WTC11 (cell line): ENCODE measurements at regions not wholly inside any gene's neighbourhood (a gene's known extent, or its start where the extent isn't known, plus 50 kb on each side); places are given as distances from the start of the nearest gene placed in this dataset.

Source experiments
- ATAC-seq: fragments of 200-7000 bp; cut with Tn5 transposase; 2 replicates; pipeline ENCODE4 v1.10.0; 2021; ENCODE audit warnings: mild to moderate bottlenecking, moderate library complexity
- CTCF ChIA-PET: fragments of 300-600 bp; sonication (Branson Sonifier 250); formaldehyde crosslinking; loops from one replicate; lab custom pipeline; 2021; ENCODE audit warnings: antibody characterized with exemption; lab: Charles Lee
- POLR2A ChIA-PET: fragments of 350-600 bp; sonication (Branson Sonifier 250); formaldehyde crosslinking; loops from one replicate; lab custom pipeline; 2021; ENCODE audit warnings: antibody characterized with exemption; lab: Charles Lee
- DNase-seq: peaks from one replicate; pipeline ENCODE4 v3.0.0; 2021; ENCODE audit warnings: low spot score
- H3K27ac Mint-ChIP-seq: 2 replicates; pipeline ENCODE4 v1.8.0; 2021; ENCODE audit warnings: mixed read lengths
- H3K27me3 Mint-ChIP-seq: 2 replicates; pipeline ENCODE4 v1.8.0; 2021; ENCODE audit warnings: low read depth, mild to moderate bottlenecking, moderate library complexity, mixed read lengths
- H3K36me3 Mint-ChIP-seq: 2 replicates; pipeline ENCODE4 v1.8.0; 2021; ENCODE audit warnings: mixed read lengths
- H3K4me1 Mint-ChIP-seq: 2 replicates; pipeline ENCODE4 v1.8.0; 2022; ENCODE audit warnings: mixed read lengths
- H3K4me3 Mint-ChIP-seq: 2 replicates; pipeline ENCODE4 v1.8.0; 2021; ENCODE audit warnings: mild to moderate bottlenecking, moderate library complexity, mixed read lengths
- H3K9me3 Mint-ChIP-seq: 2 replicates; pipeline ENCODE4 v1.8.0; 2021; ENCODE audit warnings: mixed read lengths
- CBFB ChIP-seq: sonication (generic); formaldehyde crosslinking; IDR thresholded peaks from 2 replicates; pipeline ENCODE4 v1.8.1; 2022; ENCODE audit warnings: mild to moderate bottlenecking, low read depth, missing genetic modification reagents
- EMX1 ChIP-seq: fragments of 250-450 bp; sonication (Bioruptor Pico); IDR thresholded peaks from 2 replicates; pipeline ENCODE4 v1.8.0; 2021; ENCODE audit warnings: mild to moderate bottlenecking
- ESRRA ChIP-seq: sonication (generic); formaldehyde crosslinking; IDR thresholded peaks from 2 replicates; pipeline ENCODE4 v1.8.1; 2022; ENCODE audit warnings: mild to moderate bottlenecking, missing genetic modification reagents, borderline replicate concordance
- FOXJ3 ChIP-seq: sonication (generic); formaldehyde crosslinking; IDR thresholded peaks from 2 replicates; pipeline ENCODE4 v1.9.0; 2021; ENCODE audit warnings: missing genetic modification reagents, mild to moderate bottlenecking, borderline replicate concordance
- GABPB1 ChIP-seq: sonication (generic); formaldehyde crosslinking; IDR thresholded peaks from 2 replicates; pipeline ENCODE4 v1.8.1; 2023; ENCODE audit warnings: mild to moderate bottlenecking, missing genetic modification reagents
- NFYB ChIP-seq: sonication (generic); formaldehyde crosslinking; conservative IDR thresholded peaks from 2 replicates; pipeline ENCODE4 v1.8.0; 2022; ENCODE audit warnings: low read depth, missing genetic modification reagents
- PRDM15 ChIP-seq: sonication (generic); formaldehyde crosslinking; IDR thresholded peaks from 2 replicates; pipeline ENCODE4 v1.8.0; 2022; ENCODE audit warnings: missing genetic modification reagents
- PRRX2 ChIP-seq: fragments of 250-450 bp; sonication (Bioruptor Pico); IDR thresholded peaks from 2 replicates; pipeline ENCODE4 v1.8.0; 2021; ENCODE audit warnings: mild to moderate bottlenecking
- ZBTB21 ChIP-seq: sonication (generic); formaldehyde crosslinking; IDR thresholded peaks from 2 replicates; pipeline ENCODE4 v1.8.1; 2023; ENCODE audit warnings: mild to moderate bottlenecking, missing genetic modification reagents, borderline replicate concordance
- ZNF396 ChIP-seq: fragments of 250-450 bp; sonication (Bioruptor Pico); IDR thresholded peaks from 2 replicates; pipeline ENCODE4 v1.8.0; 2021; ENCODE audit warnings: mild to moderate bottlenecking, moderate library complexity, borderline replicate concordance
- TF ChIP-seq, protein P1 (sequence below): fragments of 250-450 bp; sonication (Bioruptor Pico); IDR thresholded peaks from 2 replicates; pipeline ENCODE4 v1.9.0; 2021; ENCODE audit warnings: mild to moderate bottlenecking, borderline replicate concordance
- TF ChIP-seq, protein P2 (sequence below): fragments of 250-450 bp; sonication (Bioruptor Pico); IDR thresholded peaks from 2 replicates; pipeline ENCODE4 v1.9.0; 2021; ENCODE audit warnings: mild to moderate bottlenecking
- TF ChIP-seq, protein P3 (sequence below): fragments of 250-450 bp; sonication (Bioruptor Pico); IDR thresholded peaks from 2 replicates; pipeline ENCODE4 v1.8.0; 2021; ENCODE audit warnings: mild to moderate bottlenecking
- TF ChIP-seq, protein P4 (sequence below): sonication (generic); formaldehyde crosslinking; IDR thresholded peaks from 2 replicates; pipeline ENCODE4 v1.8.0; 2023; ENCODE audit warnings: mild to moderate bottlenecking, missing genetic modification reagents
- TF ChIP-seq, protein P5 (sequence below): sonication (generic); formaldehyde crosslinking; IDR thresholded peaks from 2 replicates; pipeline ENCODE4 v1.8.1; 2022; ENCODE audit warnings: low read depth, missing genetic modification reagents, borderline replicate concordance

DNA sequence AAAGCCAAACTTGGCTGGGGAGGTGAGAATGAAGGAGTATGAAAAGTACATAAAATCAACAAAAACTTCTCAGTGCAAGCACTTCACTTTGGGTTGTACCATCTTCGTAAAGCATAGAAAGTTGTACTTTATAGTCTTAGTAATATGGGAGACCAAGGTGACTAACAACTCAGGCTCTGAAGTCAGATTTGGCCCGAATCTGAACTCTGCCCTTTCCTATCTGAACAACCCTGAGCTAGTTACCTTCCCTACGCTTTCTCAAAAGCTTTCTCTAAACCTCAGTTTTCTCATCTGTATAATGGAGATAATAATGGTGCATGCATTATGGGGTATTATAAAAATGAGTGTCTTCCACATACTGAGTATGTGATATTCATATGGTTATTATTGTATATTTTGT is 285.4 kb upstream of the UMPS start:
- Mint-ChIP-seq H3K27ac (no peak overlapping the region), H3K9me3 (peaks cover 3% of the 10 kb centered on the region; the same call in 1 of the 2 replicates), H3K36me3 (no peaks in the 10 kb centered on the region), H3K4me1 (peaks cover 28% of the 10 kb centered on the region), H3K4me3 (no peak overlapping the region), H3K27me3 (no peaks in the 10 kb centered on the region)
- CTCF ChIA-PET, result interaction anchor here (1.2 kb wide), 1 partner anchor 8 kb away, joined by 3 read pairs; no protein-coding TSS in a partner anchor
- TF ChIP-seq FOXJ3 (no peak), EMX1 (no peak), PRDM15 (no peak), CBFB (no peak), ESRRA (no peak), ZNF396 (CRISPR knock-in tag) (no peak), NFYB (CRISPR knock-in tag) (no peak), PRRX2 (CRISPR knock-in tag) (no peak), GABPB1 (CRISPR knock-in tag) (no peak), ZBTB21 (no peak)
- TF ChIP-seq, protein P1, sequence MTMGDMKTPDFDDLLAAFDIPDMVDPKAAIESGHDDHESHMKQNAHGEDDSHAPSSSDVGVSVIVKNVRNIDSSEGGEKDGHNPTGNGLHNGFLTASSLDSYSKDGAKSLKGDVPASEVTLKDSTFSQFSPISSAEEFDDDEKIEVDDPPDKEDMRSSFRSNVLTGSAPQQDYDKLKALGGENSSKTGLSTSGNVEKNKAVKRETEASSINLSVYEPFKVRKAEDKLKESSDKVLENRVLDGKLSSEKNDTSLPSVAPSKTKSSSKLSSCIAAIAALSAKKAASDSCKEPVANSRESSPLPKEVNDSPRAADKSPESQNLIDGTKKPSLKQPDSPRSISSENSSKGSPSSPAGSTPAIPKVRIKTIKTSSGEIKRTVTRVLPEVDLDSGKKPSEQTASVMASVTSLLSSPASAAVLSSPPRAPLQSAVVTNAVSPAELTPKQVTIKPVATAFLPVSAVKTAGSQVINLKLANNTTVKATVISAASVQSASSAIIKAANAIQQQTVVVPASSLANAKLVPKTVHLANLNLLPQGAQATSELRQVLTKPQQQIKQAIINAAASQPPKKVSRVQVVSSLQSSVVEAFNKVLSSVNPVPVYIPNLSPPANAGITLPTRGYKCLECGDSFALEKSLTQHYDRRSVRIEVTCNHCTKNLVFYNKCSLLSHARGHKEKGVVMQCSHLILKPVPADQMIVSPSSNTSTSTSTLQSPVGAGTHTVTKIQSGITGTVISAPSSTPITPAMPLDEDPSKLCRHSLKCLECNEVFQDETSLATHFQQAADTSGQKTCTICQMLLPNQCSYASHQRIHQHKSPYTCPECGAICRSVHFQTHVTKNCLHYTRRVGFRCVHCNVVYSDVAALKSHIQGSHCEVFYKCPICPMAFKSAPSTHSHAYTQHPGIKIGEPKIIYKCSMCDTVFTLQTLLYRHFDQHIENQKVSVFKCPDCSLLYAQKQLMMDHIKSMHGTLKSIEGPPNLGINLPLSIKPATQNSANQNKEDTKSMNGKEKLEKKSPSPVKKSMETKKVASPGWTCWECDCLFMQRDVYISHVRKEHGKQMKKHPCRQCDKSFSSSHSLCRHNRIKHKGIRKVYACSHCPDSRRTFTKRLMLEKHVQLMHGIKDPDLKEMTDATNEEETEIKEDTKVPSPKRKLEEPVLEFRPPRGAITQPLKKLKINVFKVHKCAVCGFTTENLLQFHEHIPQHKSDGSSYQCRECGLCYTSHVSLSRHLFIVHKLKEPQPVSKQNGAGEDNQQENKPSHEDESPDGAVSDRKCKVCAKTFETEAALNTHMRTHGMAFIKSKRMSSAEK (CRISPR knock-in tag), result no peak
- TF ChIP-seq, protein P2, sequence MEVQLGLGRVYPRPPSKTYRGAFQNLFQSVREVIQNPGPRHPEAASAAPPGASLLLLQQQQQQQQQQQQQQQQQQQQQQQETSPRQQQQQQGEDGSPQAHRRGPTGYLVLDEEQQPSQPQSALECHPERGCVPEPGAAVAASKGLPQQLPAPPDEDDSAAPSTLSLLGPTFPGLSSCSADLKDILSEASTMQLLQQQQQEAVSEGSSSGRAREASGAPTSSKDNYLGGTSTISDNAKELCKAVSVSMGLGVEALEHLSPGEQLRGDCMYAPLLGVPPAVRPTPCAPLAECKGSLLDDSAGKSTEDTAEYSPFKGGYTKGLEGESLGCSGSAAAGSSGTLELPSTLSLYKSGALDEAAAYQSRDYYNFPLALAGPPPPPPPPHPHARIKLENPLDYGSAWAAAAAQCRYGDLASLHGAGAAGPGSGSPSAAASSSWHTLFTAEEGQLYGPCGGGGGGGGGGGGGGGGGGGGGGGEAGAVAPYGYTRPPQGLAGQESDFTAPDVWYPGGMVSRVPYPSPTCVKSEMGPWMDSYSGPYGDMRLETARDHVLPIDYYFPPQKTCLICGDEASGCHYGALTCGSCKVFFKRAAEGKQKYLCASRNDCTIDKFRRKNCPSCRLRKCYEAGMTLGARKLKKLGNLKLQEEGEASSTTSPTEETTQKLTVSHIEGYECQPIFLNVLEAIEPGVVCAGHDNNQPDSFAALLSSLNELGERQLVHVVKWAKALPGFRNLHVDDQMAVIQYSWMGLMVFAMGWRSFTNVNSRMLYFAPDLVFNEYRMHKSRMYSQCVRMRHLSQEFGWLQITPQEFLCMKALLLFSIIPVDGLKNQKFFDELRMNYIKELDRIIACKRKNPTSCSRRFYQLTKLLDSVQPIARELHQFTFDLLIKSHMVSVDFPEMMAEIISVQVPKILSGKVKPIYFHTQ (CRISPR knock-in tag), result no peak
- TF ChIP-seq, protein P3, sequence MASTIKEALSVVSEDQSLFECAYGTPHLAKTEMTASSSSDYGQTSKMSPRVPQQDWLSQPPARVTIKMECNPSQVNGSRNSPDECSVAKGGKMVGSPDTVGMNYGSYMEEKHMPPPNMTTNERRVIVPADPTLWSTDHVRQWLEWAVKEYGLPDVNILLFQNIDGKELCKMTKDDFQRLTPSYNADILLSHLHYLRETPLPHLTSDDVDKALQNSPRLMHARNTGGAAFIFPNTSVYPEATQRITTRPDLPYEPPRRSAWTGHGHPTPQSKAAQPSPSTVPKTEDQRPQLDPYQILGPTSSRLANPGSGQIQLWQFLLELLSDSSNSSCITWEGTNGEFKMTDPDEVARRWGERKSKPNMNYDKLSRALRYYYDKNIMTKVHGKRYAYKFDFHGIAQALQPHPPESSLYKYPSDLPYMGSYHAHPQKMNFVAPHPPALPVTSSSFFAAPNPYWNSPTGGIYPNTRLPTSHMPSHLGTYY (CRISPR knock-in tag), result no peak
- TF ChIP-seq, protein P4, sequence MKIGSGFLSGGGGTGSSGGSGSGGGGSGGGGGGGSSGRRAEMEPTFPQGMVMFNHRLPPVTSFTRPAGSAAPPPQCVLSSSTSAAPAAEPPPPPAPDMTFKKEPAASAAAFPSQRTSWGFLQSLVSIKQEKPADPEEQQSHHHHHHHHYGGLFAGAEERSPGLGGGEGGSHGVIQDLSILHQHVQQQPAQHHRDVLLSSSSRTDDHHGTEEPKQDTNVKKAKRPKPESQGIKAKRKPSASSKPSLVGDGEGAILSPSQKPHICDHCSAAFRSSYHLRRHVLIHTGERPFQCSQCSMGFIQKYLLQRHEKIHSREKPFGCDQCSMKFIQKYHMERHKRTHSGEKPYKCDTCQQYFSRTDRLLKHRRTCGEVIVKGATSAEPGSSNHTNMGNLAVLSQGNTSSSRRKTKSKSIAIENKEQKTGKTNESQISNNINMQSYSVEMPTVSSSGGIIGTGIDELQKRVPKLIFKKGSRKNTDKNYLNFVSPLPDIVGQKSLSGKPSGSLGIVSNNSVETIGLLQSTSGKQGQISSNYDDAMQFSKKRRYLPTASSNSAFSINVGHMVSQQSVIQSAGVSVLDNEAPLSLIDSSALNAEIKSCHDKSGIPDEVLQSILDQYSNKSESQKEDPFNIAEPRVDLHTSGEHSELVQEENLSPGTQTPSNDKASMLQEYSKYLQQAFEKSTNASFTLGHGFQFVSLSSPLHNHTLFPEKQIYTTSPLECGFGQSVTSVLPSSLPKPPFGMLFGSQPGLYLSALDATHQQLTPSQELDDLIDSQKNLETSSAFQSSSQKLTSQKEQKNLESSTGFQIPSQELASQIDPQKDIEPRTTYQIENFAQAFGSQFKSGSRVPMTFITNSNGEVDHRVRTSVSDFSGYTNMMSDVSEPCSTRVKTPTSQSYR (CRISPR knock-in tag), result no peak
- TF ChIP-seq, protein P5, sequence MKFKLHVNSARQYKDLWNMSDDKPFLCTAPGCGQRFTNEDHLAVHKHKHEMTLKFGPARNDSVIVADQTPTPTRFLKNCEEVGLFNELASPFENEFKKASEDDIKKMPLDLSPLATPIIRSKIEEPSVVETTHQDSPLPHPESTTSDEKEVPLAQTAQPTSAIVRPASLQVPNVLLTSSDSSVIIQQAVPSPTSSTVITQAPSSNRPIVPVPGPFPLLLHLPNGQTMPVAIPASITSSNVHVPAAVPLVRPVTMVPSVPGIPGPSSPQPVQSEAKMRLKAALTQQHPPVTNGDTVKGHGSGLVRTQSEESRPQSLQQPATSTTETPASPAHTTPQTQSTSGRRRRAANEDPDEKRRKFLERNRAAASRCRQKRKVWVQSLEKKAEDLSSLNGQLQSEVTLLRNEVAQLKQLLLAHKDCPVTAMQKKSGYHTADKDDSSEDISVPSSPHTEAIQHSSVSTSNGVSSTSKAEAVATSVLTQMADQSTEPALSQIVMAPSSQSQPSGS (CRISPR knock-in tag), result no peak
- no peak for DNase-seq
- ATAC-seq, result no peak
- POLR2A ChIA-PET, result no interaction called here
